Body of pancreas (tissue), 4 donors: ENCODE measurements at regions not wholly inside any gene's neighbourhood (a gene's known extent, or its start where the extent isn't known, plus 50 kb on each side); places are given as distances from the start of the nearest gene placed in this dataset.
"Not testable (repeated sequence)": the region's sequence is repeated elsewhere in the genome, so short reads cannot be mapped to it uniquely, and the experiment has no call there.

ENCODE experiments used
- ATAC-seq: fragments of 150-250 bp; one replicate; pipeline ENCODE4 v1.9.1; 2016
- DNase-seq, 4 donors: peaks; one replicate each; pipeline ENCODE4 v3.0.0-alpha.2; 2019
- H3K27ac ChIP-seq, 4 donors: fragments of 200-600 bp; sonication (generic); 1 replicate in 3 of 4; 2 replicates in 1 of 4; pipeline versions ENCODE4 v1.5.1 to v1.6.1; 2016 to 2019; ENCODE audit warnings: mild to moderate bottlenecking in 1 of 4, mixed read lengths in 1 of 4, moderate library complexity in 1 of 4
- H3K27me3 ChIP-seq, 2 donors: fragments of 200-600 bp; sonication (generic); one replicate each; pipeline ENCODE4 v1.6.0; 2016; ENCODE audit warnings: mild to moderate bottlenecking in 1 of 2
- H3K36me3 ChIP-seq, 2 donors: fragments of 200-600 bp; sonication (generic); replicated peaks in 1 of 2; 2 replicates each; pipeline ENCODE4 v1.5.1; 2016; ENCODE audit warnings: low read depth in 2 of 2; ENCODE audit not compliant: insufficient read depth in 1 of 2
- H3K4me1 ChIP-seq: fragments of 200-600 bp; sonication (generic); one replicate; pipeline ENCODE4 v1.6.0; 2016
- H3K4me3 ChIP-seq, 2 donors: fragments of 200-600 bp; sonication (generic); 1 replicate in 1 of 2; 2 replicates in 1 of 2; pipeline ENCODE4 v1.5.1; 2016 to 2019
- H3K9me3 ChIP-seq, 3 donors: fragments of 200-600 bp; sonication (generic); 1 replicate in 2 of 3; 2 replicates in 1 of 3; pipeline ENCODE4 v1.5.1; 2016
- POLR2A ChIP-seq, 3 donors: fragments of 450-650 bp; IDR thresholded peaks; one replicate each; pipeline ENCODE4 v1.6.1; 2016; ENCODE audit warnings: antibody characterized with exemption in 3 of 3, mild to moderate bottlenecking in 2 of 3
- WGBS, 2 donors: methylation state at CpG; one replicate each; pipeline ENCODE4 v1.1.5; 2017; 5-methylcytosine and 5-hydroxymethylcytosine counted together
- intact Hi-C: fragments of 100-400 bp; cut with DNase I; formaldehyde crosslinking; loops from one replicate; pipeline ENCODE4 v1.15.1; 2023
- TF ChIP-seq, protein P1 (sequence below), 7 experiments: fragments of 450-650 bp in 4 of 7; fragments of 200-600 bp in 3 of 7; sonication (generic) in 3 of 7; IDR thresholded peaks; one replicate each; pipeline ENCODE4 v1.5.1; 2016 to 2019; ENCODE audit warnings: antibody characterized with exemption in 7 of 7

DNA sequence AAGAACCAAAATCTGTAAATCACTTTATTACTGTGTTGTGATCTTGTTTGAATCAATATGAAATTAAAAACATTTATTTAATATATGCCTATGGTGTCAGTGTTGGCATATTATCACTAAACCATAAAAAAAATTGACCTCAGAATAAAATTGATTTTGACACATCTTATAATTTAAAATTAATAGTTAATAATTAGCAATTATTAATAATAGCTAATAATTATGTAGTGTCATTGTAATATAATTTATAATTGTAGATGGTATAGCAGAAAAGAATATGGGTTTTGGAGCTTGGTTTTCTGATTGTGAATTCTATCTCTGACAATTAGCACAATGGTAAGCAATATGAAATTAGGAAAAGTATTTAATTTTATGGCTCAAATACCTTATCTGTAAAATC is 89.4 kb upstream of the CNTNAP2 start:
- ATAC-seq: no peak
- H3K36me3 ChIP-seq: no peaks in the 10 kb centered on the region
- no peak for DNase-seq
- H3K27ac ChIP-seq: no peak overlapping the region
- H3K9me3 ChIP-seq: no peaks in the 10 kb centered on the region
- H3K4me1 ChIP-seq: no peaks in the 10 kb centered on the region
- H3K27me3 ChIP-seq: no peaks in the 10 kb centered on the region
- no peak overlapping the region for H3K4me3 ChIP-seq
- intact Hi-C loops: no loop called here
- TF ChIP-seq, protein P1, sequence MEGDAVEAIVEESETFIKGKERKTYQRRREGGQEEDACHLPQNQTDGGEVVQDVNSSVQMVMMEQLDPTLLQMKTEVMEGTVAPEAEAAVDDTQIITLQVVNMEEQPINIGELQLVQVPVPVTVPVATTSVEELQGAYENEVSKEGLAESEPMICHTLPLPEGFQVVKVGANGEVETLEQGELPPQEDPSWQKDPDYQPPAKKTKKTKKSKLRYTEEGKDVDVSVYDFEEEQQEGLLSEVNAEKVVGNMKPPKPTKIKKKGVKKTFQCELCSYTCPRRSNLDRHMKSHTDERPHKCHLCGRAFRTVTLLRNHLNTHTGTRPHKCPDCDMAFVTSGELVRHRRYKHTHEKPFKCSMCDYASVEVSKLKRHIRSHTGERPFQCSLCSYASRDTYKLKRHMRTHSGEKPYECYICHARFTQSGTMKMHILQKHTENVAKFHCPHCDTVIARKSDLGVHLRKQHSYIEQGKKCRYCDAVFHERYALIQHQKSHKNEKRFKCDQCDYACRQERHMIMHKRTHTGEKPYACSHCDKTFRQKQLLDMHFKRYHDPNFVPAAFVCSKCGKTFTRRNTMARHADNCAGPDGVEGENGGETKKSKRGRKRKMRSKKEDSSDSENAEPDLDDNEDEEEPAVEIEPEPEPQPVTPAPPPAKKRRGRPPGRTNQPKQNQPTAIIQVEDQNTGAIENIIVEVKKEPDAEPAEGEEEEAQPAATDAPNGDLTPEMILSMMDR (IDR thresholded peaks at IDR 0.05): no peak
- TF ChIP-seq POLR2A (IDR thresholded peaks at IDR 0.05): no peak

DNA sequence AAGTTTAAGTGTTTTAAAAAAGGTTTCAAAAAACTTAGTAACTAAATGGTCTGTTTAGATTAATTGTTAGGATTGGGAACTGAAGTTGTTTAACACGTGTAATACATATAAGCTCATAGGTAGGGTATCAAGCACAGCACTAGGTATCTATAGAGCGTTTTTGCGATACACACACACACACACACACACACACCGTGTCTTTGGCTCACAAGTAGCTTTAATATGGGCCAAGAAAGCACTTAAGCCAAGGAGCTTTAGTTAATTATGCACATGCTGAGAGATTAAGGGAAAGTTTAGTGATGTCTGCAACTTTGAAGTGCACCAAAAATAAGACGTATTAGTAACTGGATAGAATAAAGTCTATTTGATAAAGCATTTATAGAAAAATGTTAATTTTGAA is 93.8 kb upstream of the CNTNAP2 start:
- ATAC-seq: no peak
- 59 to 60% methylated on average over 5 of the region's 5 CpGs for WGBS, 2 donors
- DNase-seq: no peak
- TF ChIP-seq POLR2A (IDR thresholded peaks at IDR 0.05): no peak
- TF ChIP-seq, protein P1 (IDR thresholded peaks at IDR 0.05): no peak
- H3K27ac ChIP-seq: no peak overlapping the region
- H3K9me3 ChIP-seq: no peaks in the 10 kb centered on the region
- no peak overlapping the region for H3K4me3 ChIP-seq
- intact Hi-C loops: no loop called here
- no peaks in the 10 kb centered on the region for H3K4me1 ChIP-seq
- H3K36me3 ChIP-seq: no peaks in the 10 kb centered on the region
- no peaks in the 10 kb centered on the region for H3K27me3 ChIP-seq

DNA sequence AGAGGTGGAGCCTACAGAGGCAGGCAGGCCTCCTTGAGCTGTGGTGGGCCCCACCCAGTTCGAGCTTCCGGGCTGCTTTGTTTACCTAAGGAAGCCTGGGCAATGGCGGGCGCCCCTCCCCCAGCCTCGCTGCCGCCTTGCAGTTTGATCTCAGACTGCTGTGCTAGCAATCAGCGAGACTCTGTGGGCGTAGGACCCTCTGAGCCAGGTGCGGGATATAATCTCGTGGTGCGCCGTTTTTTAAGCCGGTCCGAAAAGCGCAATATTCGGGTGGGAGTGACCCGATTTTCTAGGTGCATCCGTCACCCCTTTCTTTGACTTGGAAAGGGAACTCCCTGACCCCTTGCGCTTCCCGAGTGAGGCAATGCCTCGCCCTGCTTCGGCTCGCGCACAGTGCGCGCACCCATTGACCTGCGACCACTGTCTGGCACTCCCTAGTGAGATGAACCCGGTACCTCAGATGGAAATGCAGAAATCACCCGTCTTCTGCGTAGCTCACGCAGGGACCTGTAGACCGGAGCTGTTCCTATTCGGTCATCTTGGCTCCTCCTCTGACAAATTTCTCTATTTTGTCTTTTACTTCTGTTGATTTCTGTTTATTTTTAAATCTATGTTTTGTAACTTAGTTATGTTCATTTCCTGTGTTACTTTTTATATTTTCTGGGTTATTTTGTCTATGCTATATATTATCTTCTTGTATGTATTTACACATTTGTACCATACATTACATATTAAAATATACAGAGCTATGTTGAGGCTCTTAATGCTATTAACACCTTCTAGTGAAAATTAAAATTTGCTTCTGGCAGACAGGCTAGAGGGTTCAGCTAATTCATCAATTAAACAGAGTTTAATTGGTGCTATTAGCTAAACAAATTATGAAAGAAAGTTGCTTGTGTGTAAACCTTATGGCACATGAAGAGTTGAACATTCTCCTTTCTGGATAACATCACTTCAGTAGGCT is 97.3 kb upstream of the CNTNAP2 start:
- DNase-seq, H3K27me3 ChIP-seq, intact Hi-C loops, H3K4me1 ChIP-seq, ATAC-seq, H3K36me3 ChIP-seq, H3K4me3 ChIP-seq, H3K27ac ChIP-seq, H3K9me3 ChIP-seq: not testable (repeated sequence)
- 86 to 90% methylated on average over 23 to 31 of the region's 33 CpGs for WGBS, 2 donors

DNA sequence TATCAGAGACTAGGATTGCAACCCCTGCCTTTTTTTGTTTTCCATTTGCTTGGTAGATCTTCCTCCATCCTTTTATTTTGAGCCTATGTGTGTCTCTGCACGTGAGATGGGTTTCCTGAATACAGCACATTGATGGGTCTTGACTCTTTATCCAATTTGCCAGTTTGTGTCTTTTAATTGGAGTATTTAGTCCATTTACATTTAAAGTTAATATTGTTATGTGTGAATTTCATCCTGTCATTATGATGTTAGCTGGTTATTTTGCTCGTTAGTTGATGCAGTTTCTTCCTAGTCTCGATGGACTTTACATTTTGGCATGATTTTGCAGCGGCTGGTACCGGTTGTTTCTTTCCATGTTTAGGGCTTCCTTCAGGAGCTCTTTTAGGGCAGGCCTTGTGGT is 99.2 kb upstream of the CNTNAP2 start:
- H3K27me3 ChIP-seq, ATAC-seq, H3K4me3 ChIP-seq, DNase-seq, H3K27ac ChIP-seq, H3K36me3 ChIP-seq, H3K9me3 ChIP-seq, intact Hi-C loops, H3K4me1 ChIP-seq: not testable (repeated sequence)
- 60 to 74% methylated on average over 4 to 5 of the region's 5 CpGs for WGBS, 2 donors

DNA sequence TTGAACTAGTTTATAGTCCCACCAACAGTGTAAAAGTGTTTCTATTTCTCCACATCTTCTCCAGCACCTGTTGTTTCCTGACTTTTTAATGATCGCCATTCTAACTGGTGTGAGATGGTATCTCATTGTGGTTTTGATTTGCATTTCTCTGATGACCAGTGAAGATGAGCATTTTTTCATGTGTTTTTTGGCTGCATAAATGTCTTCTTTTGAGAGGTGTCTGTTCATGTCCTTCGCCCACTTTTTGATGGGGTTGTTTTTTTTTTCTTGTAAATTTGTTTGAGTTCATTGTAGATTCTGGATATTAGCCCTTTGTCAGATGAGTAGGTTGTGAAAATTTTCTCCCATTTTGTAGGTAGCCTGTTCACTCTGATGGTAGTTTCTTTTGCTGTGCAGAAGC is 102.4 kb upstream of the CNTNAP2 start:
- H3K4me3 ChIP-seq, DNase-seq, H3K9me3 ChIP-seq, H3K36me3 ChIP-seq, intact Hi-C loops, H3K27me3 ChIP-seq, H3K27ac ChIP-seq, ATAC-seq, H3K4me1 ChIP-seq: not testable (repeated sequence)
- 81 to 100% methylated on average over 2 of the region's 2 CpGs for WGBS, 2 donors

DNA sequence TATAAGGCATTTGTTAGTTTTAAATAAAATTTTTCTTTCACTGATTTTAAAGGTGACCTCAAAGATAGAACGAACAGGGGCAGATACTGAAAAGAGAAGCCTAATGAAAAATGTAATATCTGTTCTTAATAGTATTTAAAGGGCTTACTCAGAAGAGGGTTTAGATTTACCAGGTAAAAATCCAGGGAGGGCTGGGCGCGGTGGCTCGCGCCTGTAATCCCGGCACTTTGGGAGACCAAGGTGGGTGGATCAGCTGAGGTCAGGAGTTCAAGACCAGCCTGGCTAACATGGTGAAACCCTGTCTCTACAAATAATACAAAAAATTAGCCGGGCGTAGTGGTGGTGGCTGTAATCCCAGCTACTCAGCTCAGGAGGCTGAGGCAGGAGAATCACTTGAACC is 108.3 kb upstream of the CNTNAP2 start:
- no peak for TF ChIP-seq POLR2A (IDR thresholded peaks at IDR 0.05)
- TF ChIP-seq, protein P1 (IDR thresholded peaks at IDR 0.05): no peak
- no peak for ATAC-seq
- H3K4me1 ChIP-seq: no peaks in the 10 kb centered on the region
- H3K27ac ChIP-seq: no peak overlapping the region
- intact Hi-C loops: no loop called here
- H3K4me3 ChIP-seq: no peak overlapping the region
- H3K27me3 ChIP-seq: no peaks in the 10 kb centered on the region
- H3K36me3 ChIP-seq: no peaks in the 10 kb centered on the region
- WGBS, 2 donors: 55% methylated on average over 8 of the region's 8 CpGs
- DNase-seq: no peak
- H3K9me3 ChIP-seq: no peaks in the 10 kb centered on the region
